ENCODE measurements at regions not wholly inside any gene's neighbourhood (a gene's known extent, or its start where the extent isn't known, plus 50 kb on each side); places are given as distances from the start of the nearest gene placed in this dataset.

GRCh38 chr4:104969394-104970082, 177.1 kb upstream of the TET2 start:
- no peak overlapping the region for H3K27ac ChIP-seq
- intact Hi-C loops (cut with DNase I; ENCODE audit: low total_unique reads) = no loop called here
- DNase-seq = no peak
- no peak overlapping the region for H3K4me3 ChIP-seq
- no peaks in the 10 kb centered on the region for H3K4me1 ChIP-seq
- TF ChIP-seq, protein P1, sequence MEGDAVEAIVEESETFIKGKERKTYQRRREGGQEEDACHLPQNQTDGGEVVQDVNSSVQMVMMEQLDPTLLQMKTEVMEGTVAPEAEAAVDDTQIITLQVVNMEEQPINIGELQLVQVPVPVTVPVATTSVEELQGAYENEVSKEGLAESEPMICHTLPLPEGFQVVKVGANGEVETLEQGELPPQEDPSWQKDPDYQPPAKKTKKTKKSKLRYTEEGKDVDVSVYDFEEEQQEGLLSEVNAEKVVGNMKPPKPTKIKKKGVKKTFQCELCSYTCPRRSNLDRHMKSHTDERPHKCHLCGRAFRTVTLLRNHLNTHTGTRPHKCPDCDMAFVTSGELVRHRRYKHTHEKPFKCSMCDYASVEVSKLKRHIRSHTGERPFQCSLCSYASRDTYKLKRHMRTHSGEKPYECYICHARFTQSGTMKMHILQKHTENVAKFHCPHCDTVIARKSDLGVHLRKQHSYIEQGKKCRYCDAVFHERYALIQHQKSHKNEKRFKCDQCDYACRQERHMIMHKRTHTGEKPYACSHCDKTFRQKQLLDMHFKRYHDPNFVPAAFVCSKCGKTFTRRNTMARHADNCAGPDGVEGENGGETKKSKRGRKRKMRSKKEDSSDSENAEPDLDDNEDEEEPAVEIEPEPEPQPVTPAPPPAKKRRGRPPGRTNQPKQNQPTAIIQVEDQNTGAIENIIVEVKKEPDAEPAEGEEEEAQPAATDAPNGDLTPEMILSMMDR (IDR thresholded peaks at IDR 0.05) = no peak
- H3K27me3 ChIP-seq = no peaks in the 10 kb centered on the region
- H3K9me3 ChIP-seq = no peaks in the 10 kb centered on the region
- no peaks in the 10 kb centered on the region for H3K36me3 ChIP-seq

DNA sequence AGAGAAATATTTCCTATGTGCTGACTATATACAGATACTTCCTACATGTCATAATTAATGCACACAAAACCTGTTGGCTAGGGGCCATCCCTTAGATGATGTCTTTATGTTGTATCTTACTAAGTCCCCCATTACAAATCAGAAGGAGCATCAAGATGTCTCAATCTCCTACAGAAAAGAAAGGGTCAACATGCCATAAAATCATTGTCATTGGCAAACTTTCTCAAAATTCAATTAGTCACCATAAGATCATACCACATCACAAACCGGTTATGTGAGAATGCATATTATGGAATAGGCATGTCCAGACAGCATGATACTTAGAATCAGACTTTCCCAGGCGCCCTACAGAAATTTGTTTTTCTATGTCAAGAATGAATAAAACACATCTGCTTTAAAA, 175.2 kb upstream of the TET2 start:
- no peak for DNase-seq
- intact Hi-C loops (cut with DNase I; ENCODE audit: low total_unique reads) = no loop called here
- Histone ChIP-seq H3K27me3 (no peaks in the 10 kb centered on the region), H3K4me3 (no peak overlapping the region), H3K4me1 (no peaks in the 10 kb centered on the region), H3K36me3 (no peaks in the 10 kb centered on the region), H3K9me3 (no peaks in the 10 kb centered on the region), H3K27ac (no peak overlapping the region)
- TF ChIP-seq, protein P1 (IDR thresholded peaks at IDR 0.05) = no peak

DNA sequence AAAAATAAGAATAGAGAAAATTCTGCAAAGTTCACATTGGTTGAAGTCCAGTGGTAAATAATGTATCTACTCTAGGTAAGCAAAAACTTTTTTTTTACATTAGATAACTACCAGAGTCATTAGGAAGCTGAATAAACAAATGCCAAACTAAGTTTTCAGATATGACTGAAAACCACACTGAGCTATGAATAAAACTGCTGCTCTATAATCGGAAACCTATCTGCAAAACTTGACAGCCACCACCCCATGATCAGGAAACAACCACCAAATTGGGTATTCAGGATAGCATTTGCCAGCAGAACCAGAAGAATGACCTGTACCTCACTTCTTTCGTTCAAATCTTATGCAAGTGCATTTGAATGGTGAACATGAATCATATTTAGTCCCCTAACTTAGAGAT, 173.0 kb upstream of the TET2 start:
- DNase-seq = no peak
- intact Hi-C loops (cut with DNase I; ENCODE audit: low total_unique reads) = no loop called here
- TF ChIP-seq, protein P1 (IDR thresholded peaks at IDR 0.05) = no peak
- Histone ChIP-seq H3K27ac (no peak overlapping the region), H3K27me3 (no peaks in the 10 kb centered on the region), H3K9me3 (no peaks in the 10 kb centered on the region), H3K36me3 (no peaks in the 10 kb centered on the region), H3K4me1 (no peaks in the 10 kb centered on the region), H3K4me3 (no peak overlapping the region)

- Histone ChIP-seq H3K4me1 (no peaks in the 10 kb centered on the region), H3K27me3 (no peaks in the 10 kb centered on the region), H3K27ac (no peak overlapping the region), H3K4me3 (no peak overlapping the region), H3K9me3 (peaks cover 0 to 6% (median 0%) of the 10 kb centered on the region in 3 donors), H3K36me3 (no peaks in the 10 kb centered on the region)
- DNase-seq = no peak
- intact Hi-C loops (cut with DNase I; ENCODE audit: low total_unique reads) = no loop called here
- TF ChIP-seq, protein P1 (IDR thresholded peaks at IDR 0.05) = no peak
Measured at GRCh38 chr4:104975617-104976016, 171.1 kb upstream of the TET2 start.

GRCh38 chr4:104976262-104976661, 170.4 kb upstream of the TET2 start:
- Histone ChIP-seq H3K4me1 (no peaks in the 10 kb centered on the region), H3K4me3 (no peak overlapping the region), H3K9me3 (peaks cover 0 to 6% (median 0%) of the 10 kb centered on the region in 3 donors), H3K36me3 (no peaks in the 10 kb centered on the region), H3K27me3 (no peaks in the 10 kb centered on the region), H3K27ac (no peak overlapping the region)
- intact Hi-C loops (cut with DNase I; ENCODE audit: low total_unique reads) = no loop called here
- TF ChIP-seq, protein P1 (IDR thresholded peaks at IDR 0.05) = no peak
- DNase-seq = no peak

Data from tibial artery (tissue), 4 donors.